ENCODE measurements at regions not wholly inside any gene's neighbourhood (a gene's known extent, or its start where the extent isn't known, plus 50 kb on each side); places are given as distances from the start of the nearest gene placed in this dataset.

GRCh38 chr4:24104158-24104565 lies 214.3 kb upstream of the PPARGC1A start:
- ATAC-seq = peak; percentile 53

GRCh38 chr4:24103434-24104157 lies 213.7 kb upstream of the PPARGC1A start:
- TF ChIP-seq, protein P1, sequence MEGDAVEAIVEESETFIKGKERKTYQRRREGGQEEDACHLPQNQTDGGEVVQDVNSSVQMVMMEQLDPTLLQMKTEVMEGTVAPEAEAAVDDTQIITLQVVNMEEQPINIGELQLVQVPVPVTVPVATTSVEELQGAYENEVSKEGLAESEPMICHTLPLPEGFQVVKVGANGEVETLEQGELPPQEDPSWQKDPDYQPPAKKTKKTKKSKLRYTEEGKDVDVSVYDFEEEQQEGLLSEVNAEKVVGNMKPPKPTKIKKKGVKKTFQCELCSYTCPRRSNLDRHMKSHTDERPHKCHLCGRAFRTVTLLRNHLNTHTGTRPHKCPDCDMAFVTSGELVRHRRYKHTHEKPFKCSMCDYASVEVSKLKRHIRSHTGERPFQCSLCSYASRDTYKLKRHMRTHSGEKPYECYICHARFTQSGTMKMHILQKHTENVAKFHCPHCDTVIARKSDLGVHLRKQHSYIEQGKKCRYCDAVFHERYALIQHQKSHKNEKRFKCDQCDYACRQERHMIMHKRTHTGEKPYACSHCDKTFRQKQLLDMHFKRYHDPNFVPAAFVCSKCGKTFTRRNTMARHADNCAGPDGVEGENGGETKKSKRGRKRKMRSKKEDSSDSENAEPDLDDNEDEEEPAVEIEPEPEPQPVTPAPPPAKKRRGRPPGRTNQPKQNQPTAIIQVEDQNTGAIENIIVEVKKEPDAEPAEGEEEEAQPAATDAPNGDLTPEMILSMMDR (IDR thresholded peaks at IDR 0.05) = no peak
- H3K9me3 ChIP-seq = no peaks in the 10 kb centered on the region
- DNase-seq = no peak
- peaks cover 6% of the 10 kb centered on the region for H3K4me1 ChIP-seq (ENCODE audit: low read depth)
- intact Hi-C loops (cut with DNase I, micrococcal nuclease) = no loop called here
- no peaks in the 10 kb centered on the region for H3K36me3 ChIP-seq (ENCODE audit: low read depth)
- ATAC-seq = no peak
- no peak overlapping the region for H3K4me3 ChIP-seq

More at GRCh38 chr4:24104158-24104565, 214.3 kb upstream of the PPARGC1A start:
- no peak overlapping the region for H3K4me3 ChIP-seq
- H3K4me1 ChIP-seq (ENCODE audit: low read depth) = peaks cover 6% of the 10 kb centered on the region
- peak in 1 of 3 donors; percentile 27 for DNase-seq
- TF ChIP-seq, protein P1 (IDR thresholded peaks at IDR 0.05) = no peak
- H3K36me3 ChIP-seq (ENCODE audit: low read depth) = no peaks in the 10 kb centered on the region
- no peaks in the 10 kb centered on the region for H3K9me3 ChIP-seq
- intact Hi-C loops (cut with DNase I, micrococcal nuclease) = no loop called here

- no peaks in the 10 kb centered on the region for H3K36me3 ChIP-seq (ENCODE audit: low read depth)
- no peaks in the 10 kb centered on the region for H3K9me3 ChIP-seq
- H3K4me3 ChIP-seq = no peak overlapping the region
- no peak for ATAC-seq
- TF ChIP-seq, protein P1 (IDR thresholded peaks at IDR 0.05) = no peak
- DNase-seq = no peak
- intact Hi-C loops (cut with DNase I, micrococcal nuclease) = no loop called here
- H3K4me1 ChIP-seq (ENCODE audit: low read depth) = peaks cover 6% of the 10 kb centered on the region
Measured at GRCh38 chr4:24102621-24103020, 212.8 kb upstream of the PPARGC1A start.

DNA sequence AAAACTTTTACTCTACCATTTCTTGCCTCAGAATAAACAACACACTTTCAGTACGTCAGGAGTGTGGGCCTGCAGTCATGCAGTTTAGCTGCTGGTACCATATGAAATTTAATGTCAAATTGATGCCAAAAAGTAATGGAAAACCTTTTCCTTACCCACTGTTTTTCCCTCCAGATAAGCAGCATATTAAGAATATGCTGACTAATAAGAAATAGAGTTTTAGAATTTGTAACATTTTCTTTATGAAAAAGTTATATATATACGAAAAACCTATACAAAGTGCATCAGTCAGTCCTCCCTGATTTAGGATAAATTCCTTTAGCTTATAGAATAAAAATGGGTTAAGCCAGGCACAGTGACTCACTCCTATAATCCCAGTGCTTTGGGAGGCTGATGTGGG lies 206.8 kb upstream of the PPARGC1A start:
- Histone ChIP-seq H3K36me3 (ENCODE audit: low read depth) (no peaks in the 10 kb centered on the region), H3K9me3 (no peaks in the 10 kb centered on the region), H3K4me1 (ENCODE audit: low read depth) (no peaks in the 10 kb centered on the region), H3K4me3 (no peak overlapping the region)
- intact Hi-C loops (cut with DNase I, micrococcal nuclease) = no loop called here
- TF ChIP-seq, protein P1 (IDR thresholded peaks at IDR 0.05) = no peak
- DNase-seq (no peak), ATAC-seq (no peak)

- ATAC-seq = no peak
- no peaks in the 10 kb centered on the region for H3K4me1 ChIP-seq (ENCODE audit: low read depth)
- intact Hi-C loops (cut with DNase I, micrococcal nuclease) = no loop called here
- TF ChIP-seq, protein P1 (IDR thresholded peaks at IDR 0.05) = no peak
- H3K36me3 ChIP-seq (ENCODE audit: low read depth) = no peaks in the 10 kb centered on the region
- no peak for DNase-seq
- H3K4me3 ChIP-seq = no peak overlapping the region
- no peaks in the 10 kb centered on the region for H3K9me3 ChIP-seq
Measured at GRCh38 chr4:24094726-24095125, 204.9 kb upstream of the PPARGC1A start.
